GM13977 (cell line): ENCODE measurements at regions not wholly inside any gene's neighbourhood (a gene's known extent, or its start where the extent isn't known, plus 50 kb on each side); places are given as distances from the start of the nearest gene placed in this dataset.

Experiments
- DNase-seq: peaks from one replicate; pipeline ENCODE4 v3.0.0; 2012; ENCODE audit warnings: low spot score
- CTCF ChIP-seq: IDR thresholded peaks from 2 replicates; pipeline ENCODE4 v1.5.1; 2012; ENCODE audit warnings: mild to moderate bottlenecking, control low read depth; ENCODE audit not compliant: insufficient read depth; ENCODE audit errors: extremely low read depth, missing control alignments
- in situ Hi-C: fragments of 300-500 bp; cut with MboI; formaldehyde crosslinking; loops from one replicate; pipeline ENCODE4 v1.12.0; 2022; ENCODE audit warnings: low sequenced_read_pairs, low pct_unique_long_range_greater_than_20kb, mixed read lengths, inconsistent platforms; ENCODE audit not compliant: unreplicated experiment

- no peak for TF ChIP-seq CTCF
- in situ Hi-C loops = no loop called here
- DNase-seq = no peak
Observed at GRCh38 chr1:60296794-60297193, 223.2 kb upstream of the C1orf87 start.

- in situ Hi-C loops = no loop called here
- no peak for DNase-seq
- TF ChIP-seq CTCF = no peak
Observed at GRCh38 chr1:60292140-60292539, 218.6 kb upstream of the C1orf87 start.

GRCh38 chr1:60290393-60290792 lies 216.8 kb upstream of the C1orf87 start:
- TF ChIP-seq CTCF = no peak
- in situ Hi-C loops = no loop called here
- DNase-seq = no peak

- in situ Hi-C loops = no loop called here
- DNase-seq = no peak
- no peak for TF ChIP-seq CTCF
Observed at GRCh38 chr1:60287536-60287935, 214.0 kb upstream of the C1orf87 start.

GRCh38 chr1:60283690-60284089 lies 210.1 kb upstream of the C1orf87 start:
- in situ Hi-C loops = no loop called here
- no peak for TF ChIP-seq CTCF
- DNase-seq = no peak

- in situ Hi-C loops = no loop called here
- peak; percentile 52 for DNase-seq
- peak; percentile 89 for TF ChIP-seq CTCF
Observed at GRCh38 chr1:60281360-60281932, 207.9 kb upstream of the C1orf87 start.

GRCh38 chr1:60280819-60281218 lies 207.2 kb upstream of the C1orf87 start:
- no peak for DNase-seq
- in situ Hi-C loops = no loop called here
- TF ChIP-seq CTCF = no peak
